OCI-LY1 (cell line): ENCODE measurements at regions not wholly inside any gene's neighbourhood (a gene's known extent, or its start where the extent isn't known, plus 50 kb on each side); places are given as distances from the start of the nearest gene placed in this dataset.

Experiments used
- H2AFZ ChIP-seq: fragments of 200-600 bp; sonication (generic), shearing (Covaris generic); 2 replicates; pipeline ENCODE4 v1.6.0; 2014; ENCODE audit warnings: antibody characterized with exemption, mild to moderate bottlenecking, low read length
- H3F3A ChIP-seq: fragments of 200-600 bp; sonication (generic), shearing (Covaris generic); 2 replicates; pipeline ENCODE4 v1.6.0; 2014; ENCODE audit warnings: mild to moderate bottlenecking, antibody characterized with exemption, low read length, moderate library complexity; ENCODE audit not compliant: insufficient read depth
- H3K27ac ChIP-seq: fragments of 200-600 bp; sonication (generic); 2 replicates; pipeline ENCODE4 v1.5.1; 2014; ENCODE audit warnings: low read length, mixed run types, mild to moderate bottlenecking, low read depth; ENCODE audit not compliant: poor library complexity, severe bottlenecking
- H3K27me3 ChIP-seq: fragments of 200-600 bp; sonication (generic); 2 replicates; pipeline ENCODE4 v1.6.0; 2014; ENCODE audit warnings: antibody characterized with exemption, mild to moderate bottlenecking, low read length, moderate library complexity; ENCODE audit not compliant: insufficient read depth
- H3K36me3 ChIP-seq: fragments of 200-600 bp; sonication (generic); 2 replicates; pipeline ENCODE4 v1.6.1; 2014; ENCODE audit warnings: mild to moderate bottlenecking, antibody characterized with exemption, low read length, moderate library complexity, mixed read lengths; ENCODE audit not compliant: insufficient read depth
- H3K4me1 ChIP-seq: fragments of 200-600 bp; sonication (generic); 2 replicates; pipeline ENCODE4 v1.5.1; 2014; ENCODE audit warnings: mild to moderate bottlenecking, low read length, moderate library complexity; ENCODE audit not compliant: insufficient read depth, severe bottlenecking
- H3K4me2 ChIP-seq: fragments of 200-600 bp; sonication (generic), shearing (Covaris generic); 2 replicates; pipeline ENCODE4 v1.6.1; 2014; ENCODE audit warnings: low read length
- H3K4me3 ChIP-seq: fragments of 200-600 bp; sonication (generic); 2 replicates; pipeline ENCODE4 v1.5.1; 2014; ENCODE audit warnings: low read length, low read depth, mild to moderate bottlenecking, mixed read lengths; ENCODE audit not compliant: poor library complexity, severe bottlenecking
- H3K79me2 ChIP-seq: fragments of 200-600 bp; shearing (Covaris generic); 2 replicates; pipeline ENCODE4 v1.6.1; 2016; ENCODE audit warnings: mixed run types, low read length, mixed read lengths; ENCODE audit not compliant: insufficient read depth
- H3K9ac ChIP-seq: fragments of 200-600 bp; sonication (generic), shearing (Covaris generic); 2 replicates; pipeline ENCODE4 v1.6.1; 2014; ENCODE audit warnings: mild to moderate bottlenecking, low read length, mixed read lengths
- H3K9me2 ChIP-seq: fragments of 200-600 bp; sonication (generic), shearing (Covaris generic); 2 replicates; pipeline ENCODE4 v1.6.1; 2014; ENCODE audit warnings: low read depth, mild to moderate bottlenecking, low read length, mixed read lengths
- H3K9me3 ChIP-seq: fragments of 200-600 bp; shearing (Covaris generic); 2 replicates; pipeline ENCODE4 v1.6.1; 2014; ENCODE audit warnings: low read length, mixed read lengths
- H4K20me1 ChIP-seq: fragments of 200-600 bp; sonication (generic), shearing (Covaris generic); 2 replicates; pipeline ENCODE4 v1.6.0; 2016; ENCODE audit warnings: mild to moderate bottlenecking, low read length; ENCODE audit not compliant: insufficient read depth
- CTCF ChIP-seq: fragments of 200-600 bp; sonication (generic), shearing (Covaris generic); IDR thresholded peaks from 2 replicates; pipeline ENCODE4 v1.5.1; 2017; ENCODE audit warnings: mild to moderate bottlenecking, antibody characterized with exemption, low read length, moderate library complexity, mixed read lengths
- EZH2 ChIP-seq: fragments of 200-600 bp; sonication (generic), shearing (Covaris generic); IDR thresholded peaks from 2 replicates; pipeline ENCODE4 v1.8.0; 2017; ENCODE audit warnings: borderline replicate concordance, mixed run types, mild to moderate bottlenecking, antibody characterized with exemption, low read length, moderate library complexity, mixed read lengths

GRCh38 chr5:35561396-35561795 lies 56.3 kb upstream of the SPEF2 start:
- TF ChIP-seq EZH2 (no peak), CTCF (no peak)
- H3K27me3 ChIP-seq = no peaks in the 10 kb centered on the region
- no peak overlapping the region for H3K27ac ChIP-seq
- H3K4me1 ChIP-seq = no peaks in the 10 kb centered on the region
- no peaks in the 10 kb centered on the region for H3F3A ChIP-seq
- no peaks in the 10 kb centered on the region for H3K79me2 ChIP-seq
- no peaks in the 10 kb centered on the region for H4K20me1 ChIP-seq
- no peaks in the 10 kb centered on the region for H3K9me2 ChIP-seq
- H3K9ac ChIP-seq = no peak overlapping the region
- H3K4me3 ChIP-seq = no peak overlapping the region
- no peak overlapping the region for H2AFZ ChIP-seq
- H3K4me2 ChIP-seq = no peak overlapping the region
- no peaks in the 10 kb centered on the region; the same call in 1 of the 2 replicates for H3K9me3 ChIP-seq
- H3K36me3 ChIP-seq = no peaks in the 10 kb centered on the region

DNA sequence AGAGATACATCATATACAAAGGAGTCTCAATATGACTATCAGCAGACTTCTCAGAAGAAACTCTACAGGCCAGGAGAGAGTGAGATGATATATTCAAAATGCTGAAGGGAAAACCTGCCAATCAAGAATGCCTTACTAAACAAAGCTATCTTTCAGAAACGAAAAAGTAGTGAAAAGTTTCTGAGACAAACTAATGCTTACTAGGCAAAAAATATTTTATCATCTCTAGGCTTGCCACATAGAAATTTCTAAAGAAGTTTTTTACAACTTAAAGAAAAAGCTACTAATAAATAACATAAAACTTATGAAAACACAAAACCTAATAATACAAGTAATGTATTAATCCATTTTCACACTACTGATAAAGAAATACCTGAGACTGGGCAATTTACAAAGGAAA lies 59.9 kb upstream of the SPEF2 start:
- H3K79me2 ChIP-seq = no peaks in the 10 kb centered on the region
- H3K4me2 ChIP-seq = no peak overlapping the region
- H3K4me3 ChIP-seq = no peak overlapping the region
- H3K9me2 ChIP-seq = no peaks in the 10 kb centered on the region
- no peak for TF ChIP-seq EZH2
- TF ChIP-seq CTCF = no peak
- H3K9ac ChIP-seq = no peak overlapping the region
- H3K4me1 ChIP-seq = no peaks in the 10 kb centered on the region
- H3F3A ChIP-seq = no peaks in the 10 kb centered on the region
- no peaks in the 10 kb centered on the region for H4K20me1 ChIP-seq
- no peaks in the 10 kb centered on the region; the same call in 1 of the 2 replicates for H3K9me3 ChIP-seq
- no peaks in the 10 kb centered on the region for H3K27me3 ChIP-seq
- H3K36me3 ChIP-seq = no peaks in the 10 kb centered on the region
- H3K27ac ChIP-seq = no peak overlapping the region
- H2AFZ ChIP-seq = no peak overlapping the region

- TF ChIP-seq EZH2 = no peak
- no peak for TF ChIP-seq CTCF
- H3K9me2 ChIP-seq = no peaks in the 10 kb centered on the region
These were observed 60.5 kb upstream of the SPEF2 start for GRCh38 chr5:35557199-35557598.

More at GRCh38 chr5:35557199-35557598, 60.5 kb upstream of the SPEF2 start:
- no peaks in the 10 kb centered on the region for H3K9me3 ChIP-seq
- H3K9ac ChIP-seq = no peak overlapping the region
- no peak overlapping the region for H3K4me2 ChIP-seq
- no peak overlapping the region for H3K4me3 ChIP-seq
- no peak overlapping the region for H3K27ac ChIP-seq
- no peaks in the 10 kb centered on the region for H3K79me2 ChIP-seq
- no peaks in the 10 kb centered on the region for H3K4me1 ChIP-seq
- H2AFZ ChIP-seq = no peak overlapping the region
- H3F3A ChIP-seq = no peaks in the 10 kb centered on the region
- H3K36me3 ChIP-seq = no peaks in the 10 kb centered on the region
- H3K27me3 ChIP-seq = no peaks in the 10 kb centered on the region
- H4K20me1 ChIP-seq = no peaks in the 10 kb centered on the region
